GM18858 (cell line): ENCODE measurements at regions not wholly inside any gene's neighbourhood (a gene's known extent, or its start where the extent isn't known, plus 50 kb on each side); places are given as distances from the start of the nearest gene placed in this dataset.

Experiments
- ATAC-seq: cut with Tn5 transposase; IDR thresholded peaks from one replicate; pipeline ENCODE4 v1.9.1; 2021; ENCODE audit not compliant: unreplicated experiment

DNA sequence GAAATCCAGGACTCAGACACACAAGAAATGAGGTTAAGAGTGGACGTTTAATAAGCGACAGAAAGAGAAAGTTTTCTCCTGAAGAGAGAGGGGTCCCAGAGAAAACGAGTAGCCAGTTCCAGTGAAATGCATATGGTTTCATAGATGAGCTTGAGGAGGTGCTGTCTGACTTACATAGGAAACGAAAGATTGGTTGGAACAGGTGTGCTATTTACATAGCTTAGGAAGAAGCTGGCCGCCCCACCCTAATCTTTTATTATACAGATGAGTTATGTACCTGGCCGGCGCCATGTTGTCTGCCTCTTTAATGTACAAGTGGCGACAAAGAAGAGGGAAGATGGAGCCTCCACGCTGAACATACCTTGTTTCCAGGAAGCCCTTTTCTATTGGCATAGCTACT, 223.0 kb downstream of the SLC6A15 start:
- no peak for ATAC-seq

DNA sequence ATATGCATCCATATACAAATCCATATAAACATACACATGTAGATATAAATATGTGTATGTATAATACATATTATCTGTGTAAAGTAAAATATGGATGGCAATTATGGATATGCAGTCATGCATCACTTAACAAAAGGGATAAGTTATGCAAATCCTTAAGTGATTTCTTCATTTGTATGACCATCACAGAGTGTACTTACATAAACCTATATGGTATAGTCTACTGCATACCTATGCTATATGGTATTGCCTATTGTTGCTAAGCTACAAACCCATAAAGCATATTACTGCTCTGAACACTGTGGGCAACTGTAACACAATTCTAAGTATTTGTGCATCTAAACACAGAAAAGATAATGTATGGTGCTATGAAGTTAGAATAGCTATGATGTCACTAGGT, 227.2 kb downstream of the SLC6A15 start:
- no peak for ATAC-seq

DNA sequence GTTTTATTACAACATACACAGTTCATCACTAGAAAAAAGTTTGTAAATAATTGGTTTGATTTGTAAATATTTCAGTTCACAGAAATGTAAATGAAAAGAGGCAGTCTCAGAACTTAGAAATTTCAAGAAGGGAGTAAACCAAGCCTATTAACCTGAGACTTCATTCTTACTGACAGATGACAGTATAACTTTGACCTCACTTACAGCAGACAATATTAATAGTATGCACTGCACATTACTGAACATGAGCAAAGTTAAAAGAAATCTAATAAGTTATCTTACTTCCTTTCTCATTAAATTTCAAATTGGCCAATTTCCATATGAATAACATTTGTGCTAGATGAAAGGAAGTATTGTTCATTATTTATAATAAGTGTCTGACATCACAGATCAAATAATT, 235.8 kb downstream of the SLC6A15 start:
- ATAC-seq = no peak

DNA sequence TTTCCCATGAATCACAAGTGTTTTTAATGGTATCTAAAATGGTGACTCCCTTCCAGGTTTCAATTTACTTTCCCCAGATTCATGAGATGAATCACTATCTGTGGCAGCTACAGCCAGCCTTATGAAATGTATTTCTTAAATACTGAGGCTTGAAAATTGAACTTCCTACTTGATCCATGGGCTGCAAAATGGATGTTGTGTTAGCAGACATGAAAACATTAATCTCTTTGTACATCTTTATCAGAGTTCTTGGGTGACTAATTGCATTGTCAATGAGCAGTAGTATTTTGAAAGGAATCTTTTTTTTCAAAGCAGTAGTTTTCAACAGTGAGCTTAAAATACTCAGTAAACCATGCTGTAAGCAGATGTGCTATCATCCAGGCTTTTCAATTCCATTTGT, 250.8 kb downstream of the SLC6A15 start:
- no peak for ATAC-seq

DNA sequence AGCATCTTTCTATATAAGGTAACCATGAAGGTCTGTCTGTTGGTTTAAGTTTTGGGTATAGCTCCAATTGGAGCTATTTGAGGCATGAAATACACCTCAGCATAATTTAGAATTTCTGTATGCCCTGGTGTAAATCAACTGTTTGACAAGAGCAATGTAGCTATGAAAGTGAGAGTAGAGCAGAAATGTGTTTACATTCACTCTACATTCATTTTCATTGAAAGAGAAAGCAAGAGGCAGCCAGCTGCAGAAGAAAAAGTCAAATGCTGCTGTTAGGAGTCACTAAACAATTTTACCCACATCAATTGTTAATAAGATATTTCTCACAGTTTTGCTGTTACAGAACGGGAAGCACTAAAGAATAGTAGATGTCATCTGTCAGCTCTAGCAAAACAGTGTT, 252.5 kb downstream of the SLC6A15 start:
- ATAC-seq = no peak

DNA sequence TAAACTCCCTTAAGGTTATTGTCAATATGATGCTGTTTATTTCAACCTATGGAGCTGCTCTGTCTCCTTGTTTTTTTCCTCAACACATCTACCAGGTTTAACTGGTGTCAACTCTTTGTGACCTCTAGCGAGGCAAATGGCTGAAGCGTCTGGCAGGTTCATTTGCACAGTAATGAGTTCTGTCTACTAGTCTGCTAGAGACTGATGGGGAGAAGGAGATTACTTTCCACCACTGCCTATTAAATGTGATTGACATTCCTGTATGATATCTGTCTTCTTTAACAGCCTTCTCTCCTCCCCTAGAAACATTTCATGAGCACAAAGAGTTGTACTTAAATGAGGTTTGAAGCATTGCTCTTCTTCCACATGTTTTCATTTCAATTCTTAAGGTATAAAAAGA, 253.7 kb downstream of the SLC6A15 start:
- ATAC-seq = no peak

GRCh38 chr12:84656705-84657104, 255.9 kb downstream of the SLC6A15 start:
- ATAC-seq = no peak

- no peak for ATAC-seq
These were observed 259.1 kb downstream of the SLC6A15 start for GRCh38 chr12:84653482-84653881.

- ATAC-seq = no peak
These were observed 264.2 kb downstream of the SLC6A15 start for GRCh38 chr12:84648425-84648824.

GRCh38 chr12:84644908-84645307, 267.7 kb downstream of the SLC6A15 start:
- ATAC-seq = no peak

DNA sequence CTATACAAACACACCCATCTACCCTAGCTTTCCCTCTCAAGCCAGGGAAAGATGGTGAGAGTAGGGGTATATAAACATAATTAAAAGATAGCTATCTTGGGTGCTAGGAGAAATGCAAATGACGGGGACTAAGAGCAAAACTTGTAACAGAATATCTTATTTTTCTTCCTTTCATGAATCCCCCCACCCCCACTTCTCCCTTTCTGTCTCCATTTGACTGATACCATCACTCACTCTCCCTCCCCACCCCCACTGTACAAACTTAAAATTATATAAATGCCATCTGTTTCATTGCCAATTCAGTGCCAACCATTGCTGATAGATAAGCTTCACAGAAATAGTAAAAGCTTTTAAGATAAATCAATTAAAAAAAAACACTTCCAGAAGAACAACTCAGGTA, 268.6 kb downstream of the SLC6A15 start:
- ATAC-seq = no peak

DNA sequence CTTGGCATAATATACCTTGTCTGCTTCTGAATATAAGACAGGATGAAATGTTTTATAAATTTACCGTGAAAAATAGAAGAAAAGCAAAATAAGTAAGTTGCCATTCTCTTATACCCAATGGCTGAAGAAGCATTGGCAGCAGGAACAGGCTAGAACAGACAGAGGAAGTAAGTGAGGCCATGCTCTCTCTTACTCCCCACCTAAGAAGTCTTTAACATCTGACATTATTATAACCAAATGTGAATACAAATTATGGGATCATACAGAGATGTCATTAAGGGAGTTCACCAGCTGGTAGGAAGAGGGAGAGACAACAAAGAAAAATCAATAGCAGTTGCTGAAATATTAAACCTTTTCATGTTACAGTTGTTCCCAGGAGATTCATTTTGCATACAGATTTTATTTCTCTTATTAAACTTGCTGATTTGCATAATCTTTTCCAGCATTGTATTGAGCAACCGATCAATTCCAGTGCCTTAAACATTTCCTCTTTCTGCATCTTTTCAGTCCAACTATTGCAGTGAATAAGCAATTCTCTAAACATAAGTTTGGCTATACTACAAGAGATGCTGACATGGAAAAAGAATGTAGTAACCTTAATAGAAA, 270.6 kb downstream of the SLC6A15 start:
- no peak for ATAC-seq

GRCh38 chr12:84638811-84639368, 273.7 kb downstream of the SLC6A15 start:
- ATAC-seq = no peak

DNA sequence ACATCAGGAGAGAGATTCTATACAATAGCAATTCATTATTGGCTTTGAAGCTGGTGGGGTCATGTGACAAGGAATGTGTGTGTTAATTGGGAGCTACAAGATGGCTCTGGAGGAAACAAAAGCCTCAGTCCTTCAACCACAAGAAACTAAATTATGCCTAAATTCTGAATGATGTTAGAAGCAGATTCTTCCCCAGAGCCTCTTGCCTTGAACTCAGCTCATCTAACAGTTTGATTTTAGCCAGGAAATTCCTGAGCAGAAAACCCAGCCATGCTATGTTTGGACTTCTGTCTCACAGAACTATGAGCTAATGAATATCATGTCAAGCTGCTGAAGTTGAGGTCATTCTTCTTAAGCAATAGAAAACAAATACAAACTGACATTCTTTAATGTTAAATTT, 274.7 kb downstream of the SLC6A15 start:
- no peak for ATAC-seq

DNA sequence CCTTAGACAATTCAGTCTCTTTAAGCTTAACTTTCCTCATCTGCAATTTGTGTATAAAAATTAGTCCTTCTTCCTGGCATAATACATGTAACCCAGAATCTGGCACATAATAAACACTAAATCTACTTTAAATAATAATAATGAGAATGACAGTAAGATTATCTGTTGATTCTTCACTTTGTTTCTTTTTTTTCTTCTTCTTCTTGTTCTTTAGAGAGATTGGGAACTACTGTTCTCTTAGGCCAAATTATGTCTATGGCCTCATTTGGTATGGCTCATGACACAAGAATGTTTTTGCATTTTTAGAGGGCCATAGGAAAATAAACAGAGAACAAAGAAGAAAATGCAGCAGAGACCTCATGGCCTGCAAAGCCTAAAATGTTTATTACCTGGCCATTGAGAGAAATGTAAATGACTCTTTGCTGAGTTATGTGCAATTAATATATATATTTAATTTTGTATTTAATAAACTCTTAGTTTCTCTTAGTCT, 275.8 kb downstream of the SLC6A15 start:
- no peak for ATAC-seq

GRCh38 chr12:84634526-84634925, 278.1 kb downstream of the SLC6A15 start:
- ATAC-seq = no peak

GRCh38 chr12:84632556-84632955, 280.0 kb downstream of the SLC6A15 start:
- no peak for ATAC-seq

GRCh38 chr12:84631020-84631419, 281.6 kb downstream of the SLC6A15 start:
- no peak for ATAC-seq

DNA sequence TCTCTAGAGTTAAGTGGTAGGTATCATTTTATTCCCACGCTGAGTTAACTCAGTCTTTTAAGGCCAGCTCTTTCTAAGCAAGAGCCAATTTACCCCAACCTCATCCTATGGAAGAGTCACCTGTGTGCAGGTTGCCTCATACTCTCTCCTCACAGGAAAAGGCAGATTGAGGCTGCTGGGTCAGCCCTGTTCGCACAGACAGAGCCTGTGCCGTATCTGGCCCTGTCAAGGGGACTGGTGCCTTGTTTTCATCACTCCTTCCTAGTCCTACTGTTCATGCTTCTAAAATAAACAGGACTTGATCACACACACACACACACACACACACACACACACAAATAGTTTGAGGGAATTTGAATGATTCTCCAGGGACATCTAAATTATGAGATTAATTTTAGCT, 285.0 kb downstream of the SLC6A15 start:
- ATAC-seq = no peak

DNA sequence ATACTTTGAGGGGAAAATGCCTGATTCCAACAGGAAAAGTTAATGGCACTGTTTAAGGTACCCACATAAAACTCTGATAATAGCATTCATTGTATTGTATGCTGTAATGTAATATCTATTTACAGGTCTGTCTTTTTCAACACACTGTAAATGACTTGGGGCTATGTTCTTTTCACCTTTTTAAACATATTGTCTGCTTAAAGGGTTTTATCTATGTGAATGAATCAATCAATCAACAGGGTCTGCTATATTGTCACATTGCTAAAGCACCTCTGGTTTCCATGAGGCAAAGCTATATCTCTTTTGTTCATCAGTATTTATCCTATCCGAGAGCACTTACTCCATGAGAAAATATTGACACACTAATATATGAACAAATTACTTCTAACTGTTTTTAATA, 288.0 kb downstream of the SLC6A15 start:
- ATAC-seq = no peak

GRCh38 chr12:84619053-84619571, 293.5 kb downstream of the SLC6A15 start:
- ATAC-seq = no peak

GRCh38 chr12:84607170-84607819, 305.3 kb downstream of the SLC6A15 start:
- no peak for ATAC-seq
